CD14-positive monocyte (primary cell): ENCODE measurements at regions not wholly inside any gene's neighbourhood (a gene's known extent, or its start where the extent isn't known, plus 50 kb on each side); places are given as distances from the start of the nearest gene placed in this dataset.
A peak's percentile ranks its signal among the peaks of the same experiment; 100 is the strongest.

Experiments
- DNase-seq, 3 donors: peaks; one replicate each; pipeline ENCODE4 v3.0.0-alpha.2; 2011 to 2022
- H2AFZ ChIP-seq: 2 replicates; pipeline ENCODE4 v1.6.0; 2012; ENCODE audit warnings: mild to moderate bottlenecking, low read depth, low read length, inconsistent platforms; ENCODE audit not compliant: insufficient read depth, poor library complexity, severe bottlenecking
- H3K27ac ChIP-seq, 2 donors: 1 replicate in 1 of 2; 2 replicates in 1 of 2; pipeline ENCODE4 v1.5.1; 2012 to 2013; ENCODE audit warnings: low read length in 2 of 2, control low read depth in 1 of 2, inconsistent platforms in 1 of 2, low read depth in 1 of 2, mild to moderate bottlenecking in 1 of 2
- H3K27me3 ChIP-seq, 2 donors: one replicate each; pipeline versions ENCODE4 v1.6.0 to v1.6.1; 2011 to 2013; ENCODE audit warnings: low read length in 2 of 2; ENCODE audit not compliant: control insufficient read depth in 2 of 2, insufficient read depth in 2 of 2
- H3K36me3 ChIP-seq, 2 donors: replicated peaks in 1 of 2; 1 replicate in 1 of 2; 2 replicates in 1 of 2; pipeline versions ENCODE4 v1.5.1 to v1.6.1; 2012 to 2013; ENCODE audit warnings: low read length in 2 of 2, control low read depth in 1 of 2, inconsistent platforms in 1 of 2, mild to moderate bottlenecking in 1 of 2; ENCODE audit not compliant: insufficient read depth in 2 of 2, control insufficient read depth in 1 of 2
- H3K4me1 ChIP-seq, 2 donors: 1 replicate in 1 of 2; 2 replicates in 1 of 2; pipeline versions ENCODE4 v1.5.1 to v1.6.1; 2012 to 2013; ENCODE audit warnings: low read length in 2 of 2, control low read depth in 1 of 2, inconsistent platforms in 1 of 2, mild to moderate bottlenecking in 1 of 2, moderate library complexity in 1 of 2; ENCODE audit not compliant: insufficient read depth in 2 of 2, control insufficient read depth in 1 of 2
- H3K4me2 ChIP-seq: replicated peaks from 2 replicates; pipeline ENCODE3; 2012; ENCODE audit warnings: low read length, moderate library complexity, mild to moderate bottlenecking; ENCODE audit not compliant: poor library complexity, severe bottlenecking; ENCODE audit errors: extremely low read depth
- H3K4me3 ChIP-seq, 3 experiments: fragments of 200-600 bp in 1 of 3; sonication (generic) in 1 of 3; replicated peaks in 1 of 3; 1 replicate in 2 of 3; 2 replicates in 1 of 3; pipeline ENCODE4 v1.5.1; 2011 to 2013; ENCODE audit warnings: low read length in 3 of 3, mild to moderate bottlenecking in 3 of 3, control low read depth in 2 of 3, low read depth in 2 of 3, inconsistent platforms in 1 of 3, moderate library complexity in 1 of 3
- H3K79me2 ChIP-seq: 2 replicates; pipeline ENCODE4 v1.6.0; 2012; ENCODE audit warnings: mild to moderate bottlenecking, control low read depth, inconsistent platforms, low read length, moderate library complexity; ENCODE audit not compliant: insufficient read depth
- H3K9ac ChIP-seq: 2 replicates; pipeline ENCODE4 v1.6.0; 2017; ENCODE audit warnings: low read length, mild to moderate bottlenecking; ENCODE audit not compliant: insufficient read depth, poor library complexity, severe bottlenecking
- H3K9me3 ChIP-seq, 2 donors: replicated peaks in 1 of 2; 1 replicate in 1 of 2; 2 replicates in 1 of 2; pipeline versions ENCODE4 v1.5.1 to v1.6.1; 2012 to 2013; ENCODE audit warnings: low read length in 2 of 2, control low read depth in 1 of 2; ENCODE audit not compliant: control insufficient read depth in 1 of 2, insufficient read depth in 1 of 2
- H4K20me1 ChIP-seq: 2 replicates; pipeline ENCODE4 v1.6.0; 2012; ENCODE audit warnings: mild to moderate bottlenecking, low read length, control low read depth, moderate library complexity; ENCODE audit not compliant: insufficient read depth
- H3K27ac Mint-ChIP-seq, 7 donors: one replicate each; pipeline ENCODE4 v1.8.0; 2020; ENCODE audit warnings: mild to moderate bottlenecking in 7 of 7, mixed read lengths in 7 of 7, moderate library complexity in 6 of 7, inconsistent platforms in 2 of 7
- H3K27me3 Mint-ChIP-seq, 3 donors: one replicate each; pipeline ENCODE4 v1.8.0; 2021 to 2022; ENCODE audit warnings: low read depth in 3 of 3, mild to moderate bottlenecking in 3 of 3, mixed read lengths in 3 of 3, moderate library complexity in 3 of 3, inconsistent platforms in 1 of 3
- H3K36me3 Mint-ChIP-seq, 2 donors: one replicate each; pipeline ENCODE4 v1.8.0; 2020; ENCODE audit warnings: mixed read lengths in 2 of 2, inconsistent platforms in 1 of 2, mild to moderate bottlenecking in 1 of 2
- H3K4me1 Mint-ChIP-seq: one replicate; pipeline ENCODE4 v1.8.0; 2020; ENCODE audit warnings: mild to moderate bottlenecking, mixed read lengths
- H3K4me3 Mint-ChIP-seq, 2 donors: one replicate each; pipeline ENCODE4 v1.8.0; 2020; ENCODE audit warnings: mild to moderate bottlenecking in 2 of 2, mixed read lengths in 2 of 2, moderate library complexity in 1 of 2
- H3K9me3 Mint-ChIP-seq, 7 donors: one replicate each; pipeline ENCODE4 v1.8.0; 2020 to 2022; ENCODE audit warnings: mixed read lengths in 7 of 7, mild to moderate bottlenecking in 6 of 7, moderate library complexity in 6 of 7, inconsistent platforms in 2 of 7
- CTCF ChIP-seq: fragments of 200-600 bp; IDR thresholded peaks from one replicate; pipeline ENCODE4 v1.8.0; 2022; ENCODE audit warnings: antibody characterized with exemption, mild to moderate bottlenecking
- WGBS: methylation state at CpG from one replicate; pipeline ENCODE4 v1.1.5; 2013; ENCODE audit warnings: missing lambda C conversion rate; ENCODE audit not compliant: insufficient coverage; 5-methylcytosine and 5-hydroxymethylcytosine counted together
- intact Hi-C, 2 donors: fragments of 100-400 bp; cut with micrococcal nuclease; formaldehyde crosslinking; loops; one replicate each; pipeline versions ENCODE4 v1.15.0 to v1.15.1; 2023

GRCh38 chr16:6898896-6899295 is 433.7 kb upstream of the RBFOX1 start:
- Mint-ChIP-seq H3K4me3 (no peak overlapping the region), H3K27ac (no peak overlapping the region), H3K4me1 (no peaks in the 10 kb centered on the region), H3K36me3 (no peaks in the 10 kb centered on the region), H3K9me3 (peaks cover 0 to 4% (median 0%) of the 10 kb centered on the region in 7 donors), H3K27me3 (peaks cover 0 to 3% (median 1%) of the 10 kb centered on the region in 3 donors)
- no peaks in the 10 kb centered on the region for H3K9me3 ChIP-seq
- no peak overlapping the region for H3K4me3 ChIP-seq
- H2AFZ ChIP-seq = no peak overlapping the region
- H3K4me1 ChIP-seq = no peaks in the 10 kb centered on the region
- no peaks in the 10 kb centered on the region for H3K36me3 ChIP-seq
- no peak overlapping the region for H3K27ac ChIP-seq
- no peak overlapping the region for H3K4me2 ChIP-seq
- no peak for TF ChIP-seq CTCF
- no peaks in the 10 kb centered on the region for H3K27me3 ChIP-seq
- no peak overlapping the region for H3K9ac ChIP-seq
- no peaks in the 10 kb centered on the region for H3K79me2 ChIP-seq
- DNase-seq = no peak
- 90% methylated on average over 3 of the region's 10 CpGs for WGBS
- intact Hi-C loops = no loop called here
- H4K20me1 ChIP-seq = no peaks in the 10 kb centered on the region

GRCh38 chr16:6897876-6898485 is 434.7 kb upstream of the RBFOX1 start:
- peaks cover 0 to 4% (median 0%) of the 10 kb centered on the region in 7 donors for H3K9me3 Mint-ChIP-seq
- H3K27ac ChIP-seq = no peak overlapping the region
- TF ChIP-seq CTCF = no peak
- H3K27me3 ChIP-seq = no peaks in the 10 kb centered on the region
- H3K4me3 ChIP-seq = no peak overlapping the region
- H2AFZ ChIP-seq = no peak overlapping the region
- WGBS = 63% methylated on average over 2 of the region's 8 CpGs
- H3K4me1 ChIP-seq = no peaks in the 10 kb centered on the region
- no peak for DNase-seq
- H3K79me2 ChIP-seq = no peaks in the 10 kb centered on the region
- H3K9me3 ChIP-seq = no peaks in the 10 kb centered on the region
- H3K36me3 ChIP-seq = no peaks in the 10 kb centered on the region
- peaks cover under 1 to 3% (median 1%) of the 10 kb centered on the region in 3 donors for H3K27me3 Mint-ChIP-seq
- no peaks in the 10 kb centered on the region for H3K4me1 Mint-ChIP-seq
- H3K4me3 Mint-ChIP-seq = no peak overlapping the region
- H4K20me1 ChIP-seq = no peaks in the 10 kb centered on the region
- H3K9ac ChIP-seq = no peak overlapping the region
- H3K4me2 ChIP-seq = no peak overlapping the region
- H3K27ac Mint-ChIP-seq = peak overlapping the region in 1 of 7 donors; percentile 31
- intact Hi-C loops = no loop called here
- H3K36me3 Mint-ChIP-seq = no peaks in the 10 kb centered on the region
